IPS-NIHi11 (cell line): ENCODE measurements at regions not wholly inside any gene's neighbourhood (a gene's known extent, or its start where the extent isn't known, plus 50 kb on each side); places are given as distances from the start of the nearest gene placed in this dataset.
"Not testable (repeated sequence)": the region's sequence is repeated elsewhere in the genome, so short reads cannot be mapped to it uniquely, and the experiment has no call there.

Source experiments
- DNase-seq: peaks from one replicate; pipeline ENCODE4 v3.0.0; 2012; ENCODE audit warnings: mixed read lengths, low spot score

DNA sequence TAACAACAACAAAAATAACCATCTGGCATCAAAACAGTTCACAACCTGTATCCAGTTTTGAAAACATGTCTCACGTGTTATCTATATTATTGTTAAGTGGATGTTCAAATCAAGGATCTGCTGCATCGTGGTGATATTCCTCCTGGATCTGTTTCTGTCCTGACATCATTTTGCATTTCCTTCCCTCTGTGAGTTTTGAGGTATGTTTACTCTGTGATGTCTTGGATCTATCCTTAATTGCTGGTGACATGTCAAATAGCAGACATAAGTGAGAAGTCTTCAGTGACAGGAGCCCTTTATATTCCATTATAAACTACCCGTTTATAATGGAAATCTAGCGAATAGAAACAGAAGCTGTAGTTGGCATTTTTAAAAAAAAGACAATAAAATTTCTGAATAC, 381.8 kb upstream of the NOX3 start:
- DNase-seq, result no peak

DNA sequence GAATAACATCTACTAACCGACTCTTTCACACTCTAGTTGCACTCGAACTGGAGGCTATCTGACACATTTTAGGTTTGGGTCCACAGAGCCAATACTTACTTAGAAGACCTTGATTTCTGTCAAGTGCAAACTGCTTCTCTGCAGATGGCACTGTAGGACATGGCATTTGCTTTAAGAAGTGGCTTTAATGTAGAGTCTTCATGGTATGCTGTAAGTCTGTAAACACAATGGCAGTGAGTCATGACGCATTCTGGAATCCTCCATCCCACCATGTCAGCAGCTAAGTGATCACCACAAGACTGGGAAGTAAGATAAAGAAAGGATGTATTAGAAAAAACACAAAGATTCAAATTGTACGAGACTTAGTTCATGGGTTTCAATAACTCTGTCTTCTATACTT, 377.0 kb upstream of the NOX3 start:
- no peak for DNase-seq

DNA sequence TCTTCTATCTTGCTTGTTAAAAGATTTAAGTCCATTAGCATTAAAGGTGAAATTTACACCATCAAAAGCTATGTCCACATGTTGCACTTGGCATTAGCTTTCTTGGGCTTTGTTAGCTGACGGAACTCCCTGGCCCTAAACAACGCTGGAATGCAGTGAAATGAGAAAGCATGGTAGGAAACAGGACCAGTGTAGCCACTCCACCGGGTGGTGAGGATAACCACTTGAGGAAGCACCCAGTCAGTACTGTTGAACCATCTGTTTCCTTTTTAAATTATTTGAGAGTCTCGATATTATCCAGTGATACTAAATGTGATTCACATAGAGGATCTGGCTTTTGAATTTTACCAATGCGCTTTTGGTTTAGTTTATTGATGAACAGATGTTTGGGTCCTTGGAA, 374.9 kb upstream of the NOX3 start:
- DNase-seq, result no peak

DNA sequence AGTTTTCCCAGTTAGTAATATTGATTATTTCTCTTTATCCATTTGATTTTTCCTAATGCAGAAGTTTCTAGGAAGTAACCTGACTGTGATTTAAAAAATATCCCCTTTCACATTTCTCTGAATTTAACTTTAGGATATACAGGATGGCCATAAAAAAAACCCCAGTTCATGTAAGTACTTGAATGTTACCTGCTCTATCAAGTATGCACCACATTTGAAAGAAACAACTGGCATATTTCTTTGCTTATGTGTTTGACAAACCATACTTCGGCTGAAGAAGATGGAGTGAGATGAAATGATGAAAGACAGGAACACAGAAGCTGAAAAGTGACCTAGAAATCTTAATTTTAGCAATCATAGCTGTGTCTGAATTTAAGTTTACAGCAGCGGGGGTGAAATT, 374.0 kb upstream of the NOX3 start:
- DNase-seq, result no peak

DNA sequence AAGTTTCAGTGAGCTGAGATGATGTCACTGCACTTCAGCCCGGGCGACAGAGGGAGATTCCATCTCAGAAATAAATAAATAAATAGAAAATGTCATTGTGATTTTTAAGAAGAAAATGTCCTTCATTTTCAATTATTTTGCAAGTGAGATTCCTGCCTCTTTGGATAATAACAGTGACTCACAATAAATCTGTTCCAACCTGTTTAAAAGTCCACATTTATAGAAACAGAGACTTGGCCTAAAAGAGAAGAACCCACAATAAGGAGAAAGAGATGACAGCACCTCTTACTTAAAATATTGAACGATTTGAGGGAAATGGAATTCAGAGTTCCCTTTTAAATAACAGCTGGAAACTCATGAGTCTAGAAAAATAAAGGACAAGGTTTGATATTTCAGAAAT, 373.4 kb upstream of the NOX3 start:
- no peak for DNase-seq

GRCh38 chr6:155818698-155819097, 363.1 kb upstream of the NOX3 start:
- no peak for DNase-seq

- DNase-seq, result no peak
These were observed 357.9 kb upstream of the NOX3 start for GRCh38 chr6:155813548-155813947.

- DNase-seq, result no peak
These were observed 351.6 kb upstream of the NOX3 start for GRCh38 chr6:155807243-155807642.

GRCh38 chr6:155801046-155801445, 345.4 kb upstream of the NOX3 start:
- no peak for DNase-seq

GRCh38 chr6:155798876-155799275, 343.2 kb upstream of the NOX3 start:
- not testable (repeated sequence) for DNase-seq

GRCh38 chr6:155795173-155795796, 339.6 kb upstream of the NOX3 start:
- no peak for DNase-seq

GRCh38 chr6:155791891-155792290, 336.3 kb upstream of the NOX3 start:
- DNase-seq, result peak; percentile 7

DNA sequence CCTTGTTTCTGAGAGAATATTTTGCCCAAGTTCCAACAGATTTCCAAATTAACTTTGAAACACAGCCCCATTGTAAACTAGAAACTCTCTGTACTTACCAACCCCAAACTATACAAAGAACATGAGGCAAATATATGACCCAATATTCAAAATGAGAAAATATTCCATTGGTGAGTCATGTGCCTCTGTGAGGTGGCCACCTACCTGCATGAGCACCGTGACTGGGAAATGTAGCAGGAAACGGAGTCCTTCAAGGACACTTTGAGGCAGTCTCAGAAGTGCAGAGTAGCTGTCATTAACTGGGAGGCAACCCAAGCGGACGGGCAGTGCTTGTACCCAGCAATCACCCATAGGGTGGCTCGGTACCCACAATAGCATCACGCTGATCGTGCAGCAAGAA, 335.5 kb upstream of the NOX3 start:
- DNase-seq, result no peak

- no peak for DNase-seq
These were observed 331.5 kb upstream of the NOX3 start for GRCh38 chr6:155787168-155787567.

GRCh38 chr6:155786528-155786927, 330.9 kb upstream of the NOX3 start:
- no peak for DNase-seq

GRCh38 chr6:155782739-155783459, 327.3 kb upstream of the NOX3 start:
- DNase-seq, result no peak

DNA sequence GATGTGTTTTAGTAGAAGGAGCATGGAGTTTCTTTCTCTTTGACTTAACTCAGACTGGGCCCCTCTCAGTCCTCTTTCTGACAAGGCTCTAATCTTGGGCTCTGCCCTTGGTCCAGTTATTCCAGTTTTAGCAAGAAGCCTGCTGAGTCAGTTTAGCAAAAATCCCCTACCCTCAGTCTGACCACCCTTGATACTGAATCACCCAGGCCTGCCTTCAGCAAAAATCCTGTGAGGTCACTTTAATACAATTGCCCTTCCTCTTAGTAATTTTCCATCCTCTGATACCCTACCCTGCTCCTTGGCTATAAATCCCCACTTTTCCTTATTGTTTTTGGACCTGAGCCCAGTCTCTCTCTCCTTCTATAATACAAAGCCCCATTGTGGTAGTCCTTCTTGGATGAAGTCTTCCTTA, 326.7 kb upstream of the NOX3 start:
- DNase-seq, result peak; percentile 22

GRCh38 chr6:155779456-155779855, 323.8 kb upstream of the NOX3 start:
- no peak for DNase-seq

DNA sequence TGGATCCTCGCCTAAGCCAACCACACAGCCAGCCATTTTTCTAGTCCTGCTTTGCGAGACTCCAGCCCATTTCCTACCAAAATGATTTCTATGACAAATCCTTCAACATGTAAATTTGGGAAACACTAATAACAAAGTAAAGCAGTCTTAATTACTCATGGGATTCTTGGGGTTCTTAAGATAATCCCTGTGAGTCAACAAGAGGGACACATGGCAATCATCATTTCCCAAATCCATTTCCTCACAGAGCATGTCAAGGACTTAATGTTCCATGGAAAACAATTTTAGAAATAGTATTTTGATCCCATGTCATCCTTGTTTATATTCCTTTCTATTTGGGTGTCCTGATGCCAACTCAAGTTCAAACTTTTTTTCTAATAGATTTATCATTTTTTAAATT, 322.7 kb upstream of the NOX3 start:
- no peak for DNase-seq

- DNase-seq, result no peak
These were observed 316.2 kb upstream of the NOX3 start for GRCh38 chr6:155771822-155772221.

- no peak for DNase-seq
These were observed 315.2 kb upstream of the NOX3 start for GRCh38 chr6:155770856-155771255.

DNA sequence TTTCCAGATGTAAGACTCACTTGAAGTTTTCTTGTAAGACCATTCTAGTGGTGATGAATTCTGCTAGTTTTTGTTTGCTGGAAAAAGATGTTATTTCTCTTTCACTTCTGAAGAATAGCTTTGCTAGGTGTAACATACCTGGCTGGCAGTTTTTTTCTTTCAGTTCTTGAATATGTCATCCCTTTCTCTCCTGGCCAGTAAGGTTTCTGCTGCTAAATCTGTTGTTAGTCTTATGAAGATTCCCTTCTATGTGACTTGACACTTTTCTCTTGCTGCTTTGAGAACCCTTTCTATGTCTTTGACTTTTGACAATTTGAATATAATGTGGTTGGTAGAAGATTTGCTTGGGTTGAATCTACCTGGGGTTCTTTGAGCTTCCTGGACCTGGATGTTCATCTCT, 314.7 kb upstream of the NOX3 start:
- no peak for DNase-seq

GRCh38 chr6:155765275-155766194, 309.9 kb upstream of the NOX3 start:
- DNase-seq, result no peak
